GM12864 (cell line): ENCODE measurements at regions not wholly inside any gene's neighbourhood (a gene's known extent, or its start where the extent isn't known, plus 50 kb on each side); places are given as distances from the start of the nearest gene placed in this dataset.

ENCODE experiments used
- DNase-seq: peaks from one replicate; pipeline ENCODE4 v3.0.0-alpha.2; 2011; ENCODE audit warnings: low read depth
- H3K4me3 ChIP-seq: 2 replicates; pipeline ENCODE4 v1.5.1; 2011; ENCODE audit warnings: mild to moderate bottlenecking, low read depth, low read length, control low read depth
- TF ChIP-seq, protein P1 (sequence below): IDR thresholded peaks from 2 replicates; pipeline ENCODE4 v1.5.1; 2011; ENCODE audit warnings: low read depth, mild to moderate bottlenecking, moderate library complexity, low read length, control low read depth, inconsistent platforms; ENCODE audit errors: missing control alignments

DNA sequence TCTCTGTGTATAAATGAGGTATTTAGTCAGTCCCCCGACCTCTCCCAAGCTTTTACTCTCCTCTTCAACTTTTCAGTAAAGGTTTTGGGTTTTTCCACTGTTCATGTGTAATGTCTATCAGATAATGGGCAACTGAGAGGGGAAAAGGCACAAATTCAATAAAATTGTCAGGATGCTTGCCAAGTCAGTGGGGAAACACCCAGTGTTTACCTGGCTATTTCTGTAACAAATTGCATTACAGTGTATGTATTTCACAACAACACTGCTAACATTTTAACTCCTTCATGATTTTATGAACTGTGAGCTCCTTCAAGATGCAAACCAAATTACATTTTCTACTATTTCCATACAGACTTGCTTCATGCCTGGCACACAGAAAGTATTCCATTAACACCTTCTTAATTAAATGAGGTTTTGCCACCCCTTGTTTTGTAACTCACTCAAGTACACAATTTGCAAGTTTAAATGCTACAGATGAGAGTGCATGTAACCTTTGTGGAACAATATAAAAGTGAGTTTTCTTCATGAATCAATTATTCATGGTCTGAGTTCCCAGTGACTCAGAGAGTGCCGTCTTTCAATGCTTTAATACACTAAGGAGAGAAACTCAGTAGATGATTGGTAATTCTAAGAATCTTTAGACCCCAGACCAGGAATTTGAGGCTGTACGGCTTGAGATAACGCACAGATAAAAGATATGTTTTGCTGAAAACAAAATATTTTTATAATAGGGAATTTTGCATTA lies 149.8 kb upstream of the TLL1 start:
- TF ChIP-seq, protein P1, sequence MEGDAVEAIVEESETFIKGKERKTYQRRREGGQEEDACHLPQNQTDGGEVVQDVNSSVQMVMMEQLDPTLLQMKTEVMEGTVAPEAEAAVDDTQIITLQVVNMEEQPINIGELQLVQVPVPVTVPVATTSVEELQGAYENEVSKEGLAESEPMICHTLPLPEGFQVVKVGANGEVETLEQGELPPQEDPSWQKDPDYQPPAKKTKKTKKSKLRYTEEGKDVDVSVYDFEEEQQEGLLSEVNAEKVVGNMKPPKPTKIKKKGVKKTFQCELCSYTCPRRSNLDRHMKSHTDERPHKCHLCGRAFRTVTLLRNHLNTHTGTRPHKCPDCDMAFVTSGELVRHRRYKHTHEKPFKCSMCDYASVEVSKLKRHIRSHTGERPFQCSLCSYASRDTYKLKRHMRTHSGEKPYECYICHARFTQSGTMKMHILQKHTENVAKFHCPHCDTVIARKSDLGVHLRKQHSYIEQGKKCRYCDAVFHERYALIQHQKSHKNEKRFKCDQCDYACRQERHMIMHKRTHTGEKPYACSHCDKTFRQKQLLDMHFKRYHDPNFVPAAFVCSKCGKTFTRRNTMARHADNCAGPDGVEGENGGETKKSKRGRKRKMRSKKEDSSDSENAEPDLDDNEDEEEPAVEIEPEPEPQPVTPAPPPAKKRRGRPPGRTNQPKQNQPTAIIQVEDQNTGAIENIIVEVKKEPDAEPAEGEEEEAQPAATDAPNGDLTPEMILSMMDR, result no peak
- H3K4me3 ChIP-seq, result no peak overlapping the region

DNA sequence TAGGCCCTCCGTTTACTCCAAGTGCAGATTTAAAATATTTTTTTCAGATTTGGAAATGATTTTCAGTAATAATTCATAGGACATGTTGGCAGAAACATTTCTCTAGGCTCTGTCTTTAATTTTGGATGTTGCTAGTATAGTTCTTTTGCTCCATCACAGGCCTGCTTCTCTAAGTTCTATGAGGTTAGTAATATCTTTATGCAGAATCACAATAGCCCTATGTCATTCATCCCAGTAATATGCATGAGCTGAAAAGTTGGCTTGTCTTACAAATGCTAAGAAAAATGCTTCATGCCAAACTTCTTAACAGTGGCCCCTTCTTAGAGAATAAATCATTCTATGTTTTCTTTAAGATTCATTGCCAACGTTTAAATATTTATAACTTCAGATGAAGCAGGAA lies 148.3 kb upstream of the TLL1 start:
- no peak for DNase-seq
- H3K4me3 ChIP-seq, result no peak overlapping the region
- TF ChIP-seq, protein P1, result no peak

More for the DNA sequence above, 149.8 kb upstream of the TLL1 start:
- DNase-seq, result no peak

DNA sequence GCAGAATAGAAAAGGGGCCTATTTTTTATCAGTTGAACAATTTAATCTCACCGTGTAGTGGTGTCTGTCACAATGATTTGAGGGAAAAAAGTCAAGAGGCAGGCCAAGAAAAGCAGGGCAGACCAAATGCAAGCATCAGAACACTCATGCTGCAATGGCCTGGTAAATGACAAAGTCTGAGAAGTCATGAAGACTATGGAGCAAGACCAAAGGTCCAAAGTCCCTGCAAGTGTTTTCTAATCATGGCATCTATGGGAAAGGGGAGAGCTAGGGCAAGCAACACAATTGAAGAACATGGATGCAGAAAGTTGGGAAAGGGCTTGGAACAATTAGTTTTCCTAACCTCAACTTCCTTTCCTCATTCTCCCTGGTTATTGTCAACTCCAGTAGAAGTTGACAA lies 147.7 kb upstream of the TLL1 start:
- H3K4me3 ChIP-seq, result no peak overlapping the region
- no peak for DNase-seq
- TF ChIP-seq, protein P1, result no peak

DNA sequence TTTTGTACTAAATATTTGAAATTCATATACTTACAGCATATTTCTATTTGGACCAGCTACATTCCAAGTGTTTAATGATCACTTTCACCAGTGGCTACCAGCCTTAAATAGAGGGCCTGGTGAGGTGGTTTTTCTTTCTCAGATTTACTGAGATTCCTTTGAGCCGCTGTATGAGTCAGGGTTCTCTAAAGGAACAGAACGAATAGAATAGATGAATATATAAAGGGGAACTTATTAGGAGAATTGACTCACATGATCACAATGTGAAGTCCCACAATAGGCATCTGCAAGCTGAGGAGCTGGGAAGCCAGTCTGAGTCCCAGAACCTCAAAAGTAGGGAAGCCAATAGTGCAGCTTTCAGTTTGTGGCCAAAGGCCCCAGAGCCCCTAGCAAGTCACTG lies 146.2 kb upstream of the TLL1 start:
- TF ChIP-seq, protein P1, result no peak
- DNase-seq, result no peak
- no peak overlapping the region for H3K4me3 ChIP-seq

DNA sequence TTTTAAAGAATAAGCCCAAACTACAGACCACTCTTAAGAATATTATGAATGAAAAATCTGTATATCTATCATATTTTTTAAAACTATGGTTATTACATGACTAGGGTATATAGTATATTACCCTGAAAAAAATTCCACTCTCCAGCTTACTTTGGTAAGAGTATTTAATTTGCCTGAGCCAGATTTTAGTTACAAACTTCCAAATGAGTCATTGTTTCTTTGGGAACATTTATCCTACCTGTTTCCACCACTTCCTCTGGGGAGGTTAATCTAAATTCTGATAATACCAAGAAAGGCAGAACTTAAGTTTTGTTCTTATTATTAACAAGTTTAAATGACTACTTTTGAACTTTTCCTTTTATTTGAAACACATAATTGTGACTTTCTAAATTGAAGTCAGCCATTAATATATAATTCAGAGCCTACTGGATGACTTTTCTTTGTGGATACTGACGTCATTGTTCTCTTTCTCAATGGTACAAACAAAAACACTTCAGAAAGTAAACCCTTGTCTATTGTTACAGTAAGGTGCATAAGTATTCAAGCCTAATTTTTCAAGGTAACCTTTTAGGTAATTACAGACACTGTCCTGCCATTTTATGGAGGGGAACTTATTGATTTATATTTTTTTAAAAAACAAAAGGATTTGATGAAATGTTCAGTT lies 135.6 kb upstream of the TLL1 start:
- no peak overlapping the region for H3K4me3 ChIP-seq
- TF ChIP-seq, protein P1, result no peak
- DNase-seq, result no peak

DNA sequence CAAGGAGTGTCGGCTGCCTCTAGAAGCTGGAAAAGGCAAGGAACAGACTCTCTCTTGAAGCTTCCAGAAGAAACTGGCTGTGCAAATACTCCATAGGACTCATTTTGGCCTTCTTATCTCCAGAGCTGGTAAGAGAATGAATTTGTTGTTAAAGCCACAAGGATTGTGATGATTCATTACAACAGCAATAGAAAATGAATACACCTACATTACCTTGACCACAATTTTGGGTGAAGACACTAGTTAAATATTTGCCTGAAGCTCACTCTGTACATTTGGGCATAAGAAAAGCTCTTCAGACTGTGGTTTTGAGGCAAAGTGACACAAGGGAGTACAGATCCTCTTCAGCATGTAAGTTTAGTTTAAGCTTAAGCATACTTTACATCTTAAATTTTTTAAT lies 134.5 kb upstream of the TLL1 start:
- no peak overlapping the region for H3K4me3 ChIP-seq
- no peak for DNase-seq
- TF ChIP-seq, protein P1, result no peak
